CD4-positive, alpha-beta T cell (primary cell): ENCODE measurements at regions not wholly inside any gene's neighbourhood (a gene's known extent, or its start where the extent isn't known, plus 50 kb on each side); places are given as distances from the start of the nearest gene placed in this dataset.

Experiments
- ATAC-seq: fragments of 200-7000 bp; cut with Tn5 transposase; one replicate; pipeline ENCODE4 v1.10.0; 2022; ENCODE audit warnings: mild to moderate bottlenecking; ENCODE audit not compliant: poor library complexity
- CTCF ChIA-PET: fragments of 350-600 bp; sonication (Branson Sonifier 250); formaldehyde crosslinking; loops from one replicate; lab custom pipeline; 2021; ENCODE audit warnings: antibody characterized with exemption, inconsistent platforms; lab: Charles Lee
- POLR2A ChIA-PET: fragments of 350-600 bp; sonication (Branson Sonifier 250); formaldehyde crosslinking; loops from one replicate; lab custom pipeline; 2021; ENCODE audit warnings: antibody characterized with exemption, inconsistent platforms; lab: Charles Lee
- DNase-seq, 14 experiments: peaks; one replicate each; pipeline ENCODE4 v3.0.0-alpha.2; 2013 to 2020; ENCODE audit warnings: mixed read lengths in 2 of 14
- H3K27ac ChIP-seq, 2 donors: one replicate each; pipeline versions ENCODE4 v1.5.1 to v1.7.0; 2013; ENCODE audit warnings: low read length in 2 of 2, low read depth in 1 of 2, mild to moderate bottlenecking in 1 of 2
- H3K27me3 ChIP-seq, 2 experiments: 1 replicate in 1 of 2; 2 replicates in 1 of 2; pipeline versions ENCODE4 v1.6.1 to v1.7.0; 2013; ENCODE audit warnings: low read length in 2 of 2, control low read depth in 1 of 2, mild to moderate bottlenecking in 1 of 2, moderate library complexity in 1 of 2; ENCODE audit not compliant: insufficient read depth in 2 of 2, control insufficient read depth in 1 of 2
- H3K36me3 ChIP-seq: one replicate; pipeline ENCODE4 v1.6.1; 2013; ENCODE audit warnings: low read length, control low read depth; ENCODE audit not compliant: insufficient read depth
- H3K4me1 ChIP-seq: one replicate; pipeline ENCODE4 v1.6.1; 2013; ENCODE audit warnings: low read length, control low read depth; ENCODE audit not compliant: insufficient read depth
- H3K4me3 ChIP-seq: one replicate; pipeline ENCODE4 v1.5.1; 2013; ENCODE audit warnings: mild to moderate bottlenecking, low read length, moderate library complexity
- H3K9me3 ChIP-seq, 2 experiments: 1 replicate in 1 of 2; 2 replicates in 1 of 2; pipeline versions ENCODE4 v1.6.1 to v1.7.0; 2013; ENCODE audit warnings: low read length in 2 of 2, mild to moderate bottlenecking in 2 of 2, control low read depth in 1 of 2, moderate library complexity in 1 of 2; ENCODE audit not compliant: control insufficient read depth in 1 of 2, insufficient read depth in 1 of 2
- H3K27ac Mint-ChIP-seq: one replicate; pipeline ENCODE4 v1.8.0; 2020; ENCODE audit warnings: mixed read lengths
- H3K27me3 Mint-ChIP-seq: one replicate; pipeline ENCODE4 v1.8.0; 2021; ENCODE audit warnings: mixed read lengths
- H3K36me3 Mint-ChIP-seq: one replicate; pipeline ENCODE4 v1.8.0; 2021; ENCODE audit warnings: low read depth, mixed read lengths
- H3K4me1 Mint-ChIP-seq: one replicate; pipeline ENCODE4 v1.8.0; 2021; ENCODE audit warnings: low read depth, mixed read lengths
- H3K4me3 Mint-ChIP-seq: one replicate; pipeline ENCODE4 v1.8.0; 2020; ENCODE audit warnings: mild to moderate bottlenecking, mixed read lengths
- H3K9me3 Mint-ChIP-seq: one replicate; pipeline ENCODE4 v1.8.0; 2020; ENCODE audit warnings: mixed read lengths
- intact Hi-C, 2 experiments: fragments of 100-400 bp; cut with DNase I in 1 of 2; cut with micrococcal nuclease in 1 of 2; formaldehyde crosslinking; loops; one replicate each; pipeline versions ENCODE4 v1.15.1 to v1.9.0; 2023 to 2025; cut with DNase I, micrococcal nuclease
- TF ChIP-seq, protein P1 (sequence below): fragments of 200-600 bp; IDR thresholded peaks from one replicate; pipeline ENCODE4 v1.8.0; 2022; ENCODE audit warnings: antibody characterized with exemption, mild to moderate bottlenecking

DNA sequence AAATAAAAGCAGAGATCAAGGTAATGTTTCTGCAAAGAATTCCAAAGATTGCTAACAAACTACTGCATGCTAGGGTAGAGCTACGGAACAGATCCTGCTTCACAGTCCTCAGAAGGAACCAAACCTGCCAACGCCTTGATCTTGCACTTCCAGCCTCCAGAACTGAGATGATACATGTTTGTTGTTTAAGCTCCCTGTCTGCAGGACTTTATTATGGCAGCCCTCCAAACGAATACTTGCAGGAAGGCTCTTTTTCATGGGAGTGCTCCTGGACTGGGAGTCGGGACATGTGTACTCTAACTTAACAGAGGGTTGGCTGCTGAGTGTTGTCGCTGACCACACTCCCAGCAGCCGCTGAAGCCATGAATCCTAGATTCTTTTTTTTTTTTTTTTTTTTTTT lies 808.8 kb upstream of the EEF2KMT start:
- intact Hi-C loops: no loop called here
- H3K36me3 Mint-ChIP-seq: no peaks in the 10 kb centered on the region
- DNase-seq (no peak), ATAC-seq (no peak)
- TF ChIP-seq, protein P1, sequence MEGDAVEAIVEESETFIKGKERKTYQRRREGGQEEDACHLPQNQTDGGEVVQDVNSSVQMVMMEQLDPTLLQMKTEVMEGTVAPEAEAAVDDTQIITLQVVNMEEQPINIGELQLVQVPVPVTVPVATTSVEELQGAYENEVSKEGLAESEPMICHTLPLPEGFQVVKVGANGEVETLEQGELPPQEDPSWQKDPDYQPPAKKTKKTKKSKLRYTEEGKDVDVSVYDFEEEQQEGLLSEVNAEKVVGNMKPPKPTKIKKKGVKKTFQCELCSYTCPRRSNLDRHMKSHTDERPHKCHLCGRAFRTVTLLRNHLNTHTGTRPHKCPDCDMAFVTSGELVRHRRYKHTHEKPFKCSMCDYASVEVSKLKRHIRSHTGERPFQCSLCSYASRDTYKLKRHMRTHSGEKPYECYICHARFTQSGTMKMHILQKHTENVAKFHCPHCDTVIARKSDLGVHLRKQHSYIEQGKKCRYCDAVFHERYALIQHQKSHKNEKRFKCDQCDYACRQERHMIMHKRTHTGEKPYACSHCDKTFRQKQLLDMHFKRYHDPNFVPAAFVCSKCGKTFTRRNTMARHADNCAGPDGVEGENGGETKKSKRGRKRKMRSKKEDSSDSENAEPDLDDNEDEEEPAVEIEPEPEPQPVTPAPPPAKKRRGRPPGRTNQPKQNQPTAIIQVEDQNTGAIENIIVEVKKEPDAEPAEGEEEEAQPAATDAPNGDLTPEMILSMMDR: no peak
- Histone ChIP-seq H3K36me3 (no peaks in the 10 kb centered on the region), H3K27me3 (no peaks in the 10 kb centered on the region), H3K4me1 (no peaks in the 10 kb centered on the region), H3K9me3 (peaks cover 0 to 11% of the 10 kb centered on the region in 2 experiments), H3K4me3 (no peak overlapping the region), H3K27ac (no peak overlapping the region)
- no peaks in the 10 kb centered on the region for H3K9me3 Mint-ChIP-seq
- POLR2A ChIA-PET: no interaction called here
- no peak overlapping the region for H3K27ac Mint-ChIP-seq
- no peaks in the 10 kb centered on the region for H3K27me3 Mint-ChIP-seq
- H3K4me3 Mint-ChIP-seq: no peak overlapping the region
- CTCF ChIA-PET: no interaction called here
- H3K4me1 Mint-ChIP-seq: no peaks in the 10 kb centered on the region

- H3K4me1 Mint-ChIP-seq: no peaks in the 10 kb centered on the region
- no peak for ATAC-seq
- peaks cover under 1% of the 10 kb centered on the region for H3K9me3 Mint-ChIP-seq
- H3K27ac Mint-ChIP-seq: no peak overlapping the region
- Histone ChIP-seq H3K27ac (no peak overlapping the region), H3K27me3 (no peaks in the 10 kb centered on the region), H3K36me3 (no peaks in the 10 kb centered on the region), H3K9me3 (peaks cover 0 to 12% of the 10 kb centered on the region in 2 experiments), H3K4me1 (no peaks in the 10 kb centered on the region), H3K4me3 (no peak overlapping the region)
- no peak for DNase-seq
- H3K36me3 Mint-ChIP-seq: no peaks in the 10 kb centered on the region
- POLR2A ChIA-PET: no interaction called here
- TF ChIP-seq, protein P1: no peak
- H3K4me3 Mint-ChIP-seq: no peak overlapping the region
- CTCF ChIA-PET: no interaction called here
- intact Hi-C loops: no loop called here
- H3K27me3 Mint-ChIP-seq: no peaks in the 10 kb centered on the region
Observed at GRCh38 chr16:5905935-5906334, 808.3 kb upstream of the EEF2KMT start.

DNA sequence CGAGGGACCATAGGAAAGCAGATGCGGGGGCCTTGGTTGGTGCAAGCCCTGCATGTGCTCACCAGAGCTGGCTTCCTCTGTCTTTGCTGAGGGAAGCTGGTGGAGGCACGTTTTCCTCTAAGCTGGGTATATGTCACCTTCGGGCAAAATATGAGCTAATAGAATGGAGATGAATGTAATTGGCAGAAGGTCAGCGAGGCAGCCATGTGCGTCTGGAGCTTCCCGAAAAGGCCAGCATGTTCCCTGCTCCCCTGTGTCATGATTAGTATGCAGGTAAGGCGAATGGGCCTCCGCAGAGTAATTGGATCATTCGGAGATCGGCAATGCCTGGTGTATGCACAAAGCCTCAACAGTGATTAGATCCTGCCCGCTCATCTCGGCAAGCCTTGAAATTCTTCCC lies 806.2 kb upstream of the EEF2KMT start:
- TF ChIP-seq, protein P1: no peak
- no peaks in the 10 kb centered on the region for H3K4me1 ChIP-seq
- Mint-ChIP-seq H3K27ac (no peak overlapping the region), H3K9me3 (peaks cover 13% of the 10 kb centered on the region), H3K27me3 (no peaks in the 10 kb centered on the region), H3K4me1 (no peaks in the 10 kb centered on the region), H3K4me3 (no peak overlapping the region), H3K36me3 (no peaks in the 10 kb centered on the region)
- H3K36me3 ChIP-seq: no peaks in the 10 kb centered on the region
- intact Hi-C loops: no loop called here
- no peak overlapping the region for H3K4me3 ChIP-seq
- POLR2A ChIA-PET: no interaction called here
- H3K27ac ChIP-seq: no peak overlapping the region
- ATAC-seq (no peak), DNase-seq (no peak)
- H3K9me3 ChIP-seq: peaks cover 4 to 20% of the 10 kb centered on the region in 2 experiments
- H3K27me3 ChIP-seq: no peaks in the 10 kb centered on the region
- CTCF ChIA-PET: no interaction called here
